BJ (cell line): ENCODE measurements at regions not wholly inside any gene's neighbourhood (a gene's known extent, or its start where the extent isn't known, plus 50 kb on each side); places are given as distances from the start of the nearest gene placed in this dataset.
"Not testable (repeated sequence)": the region's sequence is repeated elsewhere in the genome, so short reads cannot be mapped to it uniquely, and the experiment has no call there.

Source experiments
- CTCF ChIA-PET: fragments of 350-600 bp; formaldehyde crosslinking; extraction: SDS; loops from one replicate; lab custom pipeline; 2021; ENCODE audit warnings: antibody characterized with exemption, inconsistent platforms; lab: Yijun Ruan, JAX
- POLR2A ChIA-PET: fragments of 300-600 bp; sonication (Branson Sonifier 250); formaldehyde crosslinking; extraction: SDS; loops from one replicate; lab custom pipeline; 2021; ENCODE audit warnings: antibody characterized with exemption; lab: Charles Lee
- DNase-seq: peaks from one replicate; pipeline ENCODE4 v3.0.0-alpha.2; 2011; ENCODE audit warnings: low read depth
- H3K27me3 ChIP-seq: 2 replicates; pipeline ENCODE4 v1.6.0; 2011; ENCODE audit warnings: low read length; ENCODE audit not compliant: control insufficient read depth, insufficient read depth
- H3K36me3 ChIP-seq: 2 replicates; pipeline ENCODE4 v1.5.1; 2011; ENCODE audit warnings: low read length; ENCODE audit not compliant: control insufficient read depth, insufficient read depth
- H3K4me3 ChIP-seq: 2 replicates; pipeline ENCODE4 v1.5.1; 2011; ENCODE audit warnings: low read depth, mild to moderate bottlenecking, control low read depth, low read length
- CTCF ChIP-seq: IDR thresholded peaks from 2 replicates; pipeline ENCODE4 v1.5.1; 2011; ENCODE audit warnings: low read depth, mild to moderate bottlenecking, control low read depth, inconsistent platforms, low read length, moderate library complexity; ENCODE audit not compliant: insufficient read depth

GRCh38 chr9:74094766-74095165, 402.4 kb upstream of the RORB start:
- no peak for DNase-seq
- Histone ChIP-seq H3K36me3 (no peaks in the 10 kb centered on the region), H3K4me3 (no peak overlapping the region), H3K27me3 (no peaks in the 10 kb centered on the region)
- CTCF ChIA-PET: no interaction called here
- POLR2A ChIA-PET: no interaction called here
- TF ChIP-seq CTCF: no peak

- DNase-seq: no peak
- Histone ChIP-seq H3K4me3 (no peak overlapping the region), H3K27me3 (no peaks in the 10 kb centered on the region), H3K36me3 (no peaks in the 10 kb centered on the region)
- no peak for TF ChIP-seq CTCF
- ChIA-PET POLR2A (no interaction called here), CTCF (no interaction called here)
These were observed 401.2 kb upstream of the RORB start for GRCh38 chr9:74095925-74096324.

- H3K4me3 ChIP-seq: no peak overlapping the region
- H3K27me3 ChIP-seq: no peaks in the 10 kb centered on the region
- TF ChIP-seq CTCF: no peak
- POLR2A ChIA-PET: no interaction called here
- CTCF ChIA-PET: interaction anchor here (0.7 kb wide), 1 partner anchor 18 kb away, joined by 3 read pairs; no protein-coding TSS in a partner anchor
- no peaks in the 10 kb centered on the region for H3K36me3 ChIP-seq
- no peak for DNase-seq
These were observed 400.7 kb upstream of the RORB start for GRCh38 chr9:74096420-74096819.

GRCh38 chr9:74100042-74100441, 397.1 kb upstream of the RORB start:
- POLR2A ChIA-PET: no interaction called here
- no peaks in the 10 kb centered on the region for H3K27me3 ChIP-seq
- no peak for DNase-seq

GRCh38 chr9:74102148-74102547, 395.0 kb upstream of the RORB start:
- POLR2A ChIA-PET, CTCF ChIA-PET, H3K4me3 ChIP-seq, H3K27me3 ChIP-seq, H3K36me3 ChIP-seq, DNase-seq: not testable (repeated sequence)

More at GRCh38 chr9:74100042-74100441, 397.1 kb upstream of the RORB start:
- no peaks in the 10 kb centered on the region for H3K36me3 ChIP-seq
- no peak for TF ChIP-seq CTCF
- CTCF ChIA-PET: no interaction called here
- no peak overlapping the region for H3K4me3 ChIP-seq

- Histone ChIP-seq H3K4me3 (no peak overlapping the region), H3K36me3 (no peaks in the 10 kb centered on the region), H3K27me3 (no peaks in the 10 kb centered on the region)
- no peak for TF ChIP-seq CTCF
- no peak for DNase-seq
- ChIA-PET POLR2A (no interaction called here), CTCF (no interaction called here)
These were observed 394.4 kb upstream of the RORB start for GRCh38 chr9:74102702-74103101.
